ENCODE measurements at regions not wholly inside any gene's neighbourhood (a gene's known extent, or its start where the extent isn't known, plus 50 kb on each side); places are given as distances from the start of the nearest gene placed in this dataset.
"Not testable (repeated sequence)": the region's sequence is repeated elsewhere in the genome, so short reads cannot be mapped to it uniquely, and the experiment has no call there.

GRCh38 chr16:86955136-86955855 lies 361.9 kb downstream of the C16orf95 start:
- no peak for DNase-seq (ENCODE audit: low read depth in 3 of 3)

GRCh38 chr16:86956437-86956836 lies 360.8 kb downstream of the C16orf95 start:
- DNase-seq (ENCODE audit: low read depth in 3 of 3): no peak

- not testable (repeated sequence) for DNase-seq (ENCODE audit: low read depth in 3 of 3)
These were observed 359.5 kb downstream of the C16orf95 start for GRCh38 chr16:86957662-86958198.

- no peak for DNase-seq (ENCODE audit: low read depth in 3 of 3)
These were observed 358.8 kb downstream of the C16orf95 start for GRCh38 chr16:86958423-86958822.

GRCh38 chr16:86959091-86959651 lies 358.0 kb downstream of the C16orf95 start:
- DNase-seq (ENCODE audit: low read depth in 3 of 3): no peak

GRCh38 chr16:86959729-86960128 lies 357.5 kb downstream of the C16orf95 start:
- DNase-seq (ENCODE audit: low read depth in 3 of 3): no peak

- no peak for DNase-seq (ENCODE audit: low read depth in 3 of 3)
These were observed 356.9 kb downstream of the C16orf95 start for GRCh38 chr16:86960266-86960665.

- DNase-seq (ENCODE audit: low read depth in 3 of 3): no peak
These were observed 356.0 kb downstream of the C16orf95 start for GRCh38 chr16:86961171-86961601.

- DNase-seq (ENCODE audit: low read depth in 3 of 3): no peak
These were observed 354.9 kb downstream of the C16orf95 start for GRCh38 chr16:86962259-86962658.

- DNase-seq (ENCODE audit: low read depth in 3 of 3): no peak
These were observed 354.3 kb downstream of the C16orf95 start for GRCh38 chr16:86962913-86963312.

GRCh38 chr16:86963600-86964575 lies 353.3 kb downstream of the C16orf95 start:
- DNase-seq (ENCODE audit: low read depth in 3 of 3): no peak

- DNase-seq (ENCODE audit: low read depth in 3 of 3): no peak
These were observed 352.4 kb downstream of the C16orf95 start for GRCh38 chr16:86964796-86965241.

- no peak for DNase-seq (ENCODE audit: low read depth in 3 of 3)
These were observed 351.9 kb downstream of the C16orf95 start for GRCh38 chr16:86965331-86965730.

- DNase-seq (ENCODE audit: low read depth in 3 of 3): no peak
These were observed 351.2 kb downstream of the C16orf95 start for GRCh38 chr16:86965840-86966550.

- no peak for DNase-seq (ENCODE audit: low read depth in 3 of 3)
These were observed 350.4 kb downstream of the C16orf95 start for GRCh38 chr16:86966777-86967176.

GRCh38 chr16:86968866-86969265 lies 348.3 kb downstream of the C16orf95 start:
- DNase-seq (ENCODE audit: low read depth in 3 of 3): no peak

GRCh38 chr16:86969716-86970115 lies 347.5 kb downstream of the C16orf95 start:
- DNase-seq (ENCODE audit: low read depth in 3 of 3): no peak

- DNase-seq (ENCODE audit: low read depth in 3 of 3): no peak
These were observed 346.9 kb downstream of the C16orf95 start for GRCh38 chr16:86970279-86970678.

GRCh38 chr16:86970726-86971125 lies 346.5 kb downstream of the C16orf95 start:
- DNase-seq (ENCODE audit: low read depth in 3 of 3): no peak

- no peak for DNase-seq (ENCODE audit: low read depth in 3 of 3)
These were observed 345.9 kb downstream of the C16orf95 start for GRCh38 chr16:86971251-86971650.

GRCh38 chr16:86974120-86974519 lies 343.1 kb downstream of the C16orf95 start:
- DNase-seq (ENCODE audit: low read depth in 3 of 3): no peak
